ENCODE measurements at regions not wholly inside any gene's neighbourhood (a gene's known extent, or its start where the extent isn't known, plus 50 kb on each side); places are given as distances from the start of the nearest gene placed in this dataset.

DNA sequence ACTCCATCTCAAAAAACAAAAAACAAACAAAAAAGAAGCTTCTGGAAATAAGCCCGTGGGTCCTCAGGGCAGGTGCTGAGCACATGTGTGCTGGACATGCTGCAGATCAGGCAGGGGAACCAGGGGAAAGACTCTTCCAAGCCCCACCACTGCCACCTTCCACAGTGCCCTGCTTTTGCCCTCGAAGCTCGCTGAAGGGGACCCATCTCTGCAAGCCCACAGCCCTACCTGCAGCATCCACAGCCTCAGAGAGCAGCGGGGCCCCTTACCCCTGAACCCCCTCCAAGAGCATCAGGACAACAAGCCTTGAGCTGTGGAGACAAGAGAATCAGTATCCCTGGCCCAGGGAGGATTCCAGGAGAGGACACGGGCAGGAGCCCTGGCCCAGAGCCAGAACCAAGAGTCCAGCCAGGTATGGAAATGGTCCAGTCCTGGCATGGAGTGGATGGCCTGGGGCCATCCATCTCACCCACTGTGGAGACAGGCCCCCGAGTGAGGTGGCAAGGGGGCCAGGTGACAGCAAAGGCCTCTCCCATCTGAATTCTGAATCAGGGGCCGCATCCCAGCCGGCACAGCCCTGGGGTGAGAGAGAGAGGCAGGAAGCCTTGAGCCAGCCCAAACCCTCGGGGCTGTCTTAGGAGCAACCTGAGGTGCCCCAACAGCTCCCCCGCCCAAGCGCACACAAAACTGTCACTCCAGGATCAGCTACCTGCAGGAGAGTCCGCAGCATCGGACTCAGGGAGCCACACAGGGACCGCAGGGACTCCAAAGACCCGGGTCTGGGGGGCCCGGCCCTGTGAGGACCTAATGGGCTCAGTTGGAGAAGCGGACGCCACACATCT is 51.8 kb upstream of the TPM4 start (continued):
- no peak for TF ChIP-seq KDM4A (IDR thresholded peaks at IDR 0.05; ENCODE audit: low read depth, low read length, severe bottlenecking)
- no peak for TF ChIP-seq SAP30 (IDR thresholded peaks at IDR 0.05; ENCODE audit: insufficient read depth, insufficient replicate concordance, low read length)

Data from H1 (cell line).